BE2C (cell line): ENCODE measurements at regions not wholly inside any gene's neighbourhood (a gene's known extent, or its start where the extent isn't known, plus 50 kb on each side); places are given as distances from the start of the nearest gene placed in this dataset.

Experiments used
- DNase-seq: peaks from one replicate; pipeline ENCODE4 v3.0.0-alpha.2; 2020
- H3K27me3 ChIP-seq: fragments of 250-450 bp; sonication (Bioruptor Pico); 2 replicates; pipeline ENCODE4 v1.5.1; 2020; ENCODE audit warnings: mild to moderate bottlenecking
- H3K36me3 ChIP-seq: fragments of 250-450 bp; sonication (Bioruptor Pico); 2 replicates; pipeline ENCODE4 v1.5.1; 2020; ENCODE audit warnings: mild to moderate bottlenecking
- H3K4me1 ChIP-seq: fragments of 250-450 bp; sonication (Bioruptor Pico); 2 replicates; pipeline ENCODE4 v1.5.1; 2020
- H3K4me3 ChIP-seq: 2 replicates; pipeline ENCODE4 v1.5.1; 2011; ENCODE audit warnings: low read depth, low read length
- H3K9me3 ChIP-seq: fragments of 250-450 bp; sonication (Bioruptor Pico); 2 replicates; pipeline ENCODE4 v1.5.1; 2020
- CTCF ChIP-seq: IDR thresholded peaks from 2 replicates; pipeline ENCODE4 v1.5.1; 2012; ENCODE audit warnings: mild to moderate bottlenecking, low read depth, low read length

DNA sequence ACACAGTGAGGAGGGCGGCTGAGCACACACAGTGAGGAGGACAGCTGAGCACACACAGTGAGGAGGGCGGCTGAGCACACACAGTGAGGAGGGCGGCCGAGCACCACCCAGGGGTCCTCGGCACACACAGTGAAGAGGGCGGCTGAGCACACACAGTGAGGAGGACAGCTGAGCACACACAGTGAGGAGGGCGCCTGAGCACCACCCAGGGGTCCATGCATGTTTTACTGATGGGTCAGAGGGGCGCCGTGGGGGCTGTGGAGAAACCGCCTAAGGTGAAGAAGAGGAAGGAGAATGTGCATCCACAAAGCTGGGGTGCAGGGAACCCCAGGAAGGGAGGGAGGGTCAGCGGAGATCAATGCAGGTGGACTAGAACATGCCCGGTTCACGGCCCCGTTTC, 461.8 kb downstream of the BRD1 start:
- TF ChIP-seq CTCF, result no peak
- Histone ChIP-seq H3K4me3 (no peak overlapping the region), H3K36me3 (no peaks in the 10 kb centered on the region), H3K4me1 (no peaks in the 10 kb centered on the region), H3K9me3 (no peaks in the 10 kb centered on the region; the same call in 1 of the 2 replicates), H3K27me3 (no peaks in the 10 kb centered on the region)
- no peak for DNase-seq

DNA sequence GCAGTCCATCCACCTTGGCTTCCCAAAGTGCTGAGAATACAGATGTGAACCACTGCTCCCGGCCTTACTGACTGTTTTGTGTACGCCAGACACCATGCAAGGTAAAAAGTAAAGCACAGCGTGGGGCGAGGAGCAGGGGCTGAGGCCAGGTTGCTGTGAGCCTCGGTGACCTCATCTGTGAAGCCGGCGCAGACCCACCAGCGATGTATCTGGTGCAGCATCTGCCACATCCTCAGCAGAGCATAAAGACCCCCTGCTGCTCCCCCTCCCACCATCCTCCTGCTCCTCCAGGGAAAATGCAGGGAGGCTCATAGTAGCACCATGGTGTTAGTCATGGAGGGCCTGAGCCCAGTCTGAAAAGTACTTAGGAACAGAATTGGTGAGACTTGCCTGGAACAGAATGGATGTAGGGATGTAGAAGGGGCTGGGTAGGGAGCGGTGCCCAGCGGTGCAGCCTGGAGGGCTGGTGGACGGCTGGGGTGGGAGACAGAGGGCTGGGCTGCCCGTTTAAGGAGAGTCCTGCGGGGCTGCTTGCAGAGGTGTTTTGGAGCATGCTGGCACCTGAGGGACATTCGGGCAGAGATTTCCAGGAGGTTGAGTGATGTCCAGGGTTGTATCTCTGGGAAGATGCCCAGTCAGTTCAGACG, 462.4 kb downstream of the BRD1 start:
- H3K27me3 ChIP-seq, result no peaks in the 10 kb centered on the region
- no peaks in the 10 kb centered on the region; the same call in 1 of the 2 replicates for H3K9me3 ChIP-seq

DNA sequence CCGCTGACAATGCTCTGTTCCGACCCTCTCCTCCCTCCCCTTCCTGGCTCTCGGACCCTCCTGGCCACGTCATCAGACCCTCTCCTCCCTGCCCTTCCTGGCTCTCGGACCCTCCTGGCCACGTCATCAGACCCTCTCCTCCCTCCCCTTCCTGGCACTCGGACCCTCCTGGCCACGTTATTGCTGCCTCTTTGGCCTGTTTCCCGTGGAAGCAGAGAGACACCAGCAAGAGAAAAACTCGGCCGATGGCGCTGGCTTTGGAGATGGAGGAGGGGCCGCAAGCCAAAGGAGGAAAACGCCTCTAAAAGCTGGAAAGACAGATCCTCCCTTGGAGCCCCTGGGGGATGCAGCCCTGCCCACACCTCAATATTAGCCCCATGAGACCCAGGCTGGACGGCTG, 463.3 kb downstream of the BRD1 start:
- no peaks in the 10 kb centered on the region for H3K36me3 ChIP-seq
- no peaks in the 10 kb centered on the region; the same call in 1 of the 2 replicates for H3K9me3 ChIP-seq
- DNase-seq, result no peak
- no peaks in the 10 kb centered on the region for H3K27me3 ChIP-seq
- H3K4me1 ChIP-seq, result no peaks in the 10 kb centered on the region
- H3K4me3 ChIP-seq, result no peak overlapping the region
- TF ChIP-seq CTCF, result no peak

More for the DNA sequence above, 462.4 kb downstream of the BRD1 start:
- DNase-seq, result no peak
- TF ChIP-seq CTCF, result no peak
- no peaks in the 10 kb centered on the region for H3K36me3 ChIP-seq
- no peak overlapping the region for H3K4me3 ChIP-seq
- H3K4me1 ChIP-seq, result no peaks in the 10 kb centered on the region

DNA sequence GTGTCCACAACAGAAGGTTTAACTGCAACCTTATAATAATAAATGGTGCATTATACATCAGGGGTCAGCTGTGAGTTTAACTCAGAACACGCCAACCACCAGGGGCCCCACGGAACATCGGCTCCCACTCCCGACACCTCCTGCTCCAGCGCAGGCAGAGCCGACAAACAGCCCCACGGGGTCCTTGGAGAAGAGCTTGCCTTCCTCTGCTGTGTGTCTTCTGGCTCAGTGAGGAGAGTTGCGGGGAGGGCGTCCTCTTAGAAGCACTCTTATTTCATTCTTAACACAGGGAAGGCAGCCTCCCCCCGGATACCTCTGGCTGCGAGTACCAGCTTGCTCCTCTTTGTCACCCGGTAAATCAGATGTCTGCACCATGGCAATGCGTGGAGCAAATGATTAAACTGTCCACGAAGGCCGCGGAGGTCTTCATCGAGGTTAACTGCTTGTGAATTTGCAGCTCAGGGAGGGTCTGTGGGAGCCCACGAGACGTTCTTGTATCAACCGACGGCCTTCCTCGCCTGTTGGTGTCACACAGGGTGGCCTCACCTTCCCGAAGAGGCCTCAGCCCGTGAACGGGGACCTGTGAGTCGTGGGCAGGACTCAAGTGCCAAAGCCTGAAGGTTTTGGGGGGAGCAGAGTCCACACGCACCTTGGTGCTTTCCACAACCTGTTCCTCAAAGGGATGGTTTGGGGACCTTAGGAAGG, 464.0 kb downstream of the BRD1 start:
- Histone ChIP-seq H3K36me3 (no peaks in the 10 kb centered on the region), H3K4me3 (no peak overlapping the region), H3K4me1 (no peaks in the 10 kb centered on the region), H3K27me3 (no peaks in the 10 kb centered on the region), H3K9me3 (no peaks in the 10 kb centered on the region)
- DNase-seq, result no peak
- no peak for TF ChIP-seq CTCF

GRCh38 chr22:49362211-49362839, 465.3 kb downstream of the BRD1 start:
- no peaks in the 10 kb centered on the region for H3K9me3 ChIP-seq
- no peak for DNase-seq
- TF ChIP-seq CTCF, result no peak

GRCh38 chr22:49361164-49361563, 466.5 kb downstream of the BRD1 start:
- TF ChIP-seq CTCF, result no peak
- H3K27me3 ChIP-seq, result no peaks in the 10 kb centered on the region
- no peaks in the 10 kb centered on the region for H3K36me3 ChIP-seq
- no peaks in the 10 kb centered on the region for H3K9me3 ChIP-seq
- no peaks in the 10 kb centered on the region for H3K4me1 ChIP-seq
- no peak for DNase-seq
- no peak overlapping the region for H3K4me3 ChIP-seq

More at GRCh38 chr22:49362211-49362839, 465.3 kb downstream of the BRD1 start:
- no peaks in the 10 kb centered on the region for H3K4me1 ChIP-seq
- H3K4me3 ChIP-seq, result no peak overlapping the region
- H3K36me3 ChIP-seq, result no peaks in the 10 kb centered on the region
- H3K27me3 ChIP-seq, result no peaks in the 10 kb centered on the region
